ENCODE measurements at regions not wholly inside any gene's neighbourhood (a gene's known extent, or its start where the extent isn't known, plus 50 kb on each side); places are given as distances from the start of the nearest gene placed in this dataset.

- Histone ChIP-seq H3K36me3 (ENCODE audit: control insufficient read depth in 1 of 2, insufficient read depth in 2 of 2, low read length in 2 of 2) (no peaks in the 10 kb centered on the region), H3K9me3 (ENCODE audit: control insufficient read depth in 1 of 2, low read length in 2 of 2) (no peaks in the 10 kb centered on the region), H3K27ac (ENCODE audit: low read length) (no peak overlapping the region), H3K27me3 (ENCODE audit: low read depth, low read length) (no peaks in the 10 kb centered on the region), H3K4me3 (ENCODE audit: low read depth in 1 of 2, low read length in 2 of 2) (no peak overlapping the region), H3K4me1 (ENCODE audit: control insufficient read depth in 1 of 2, insufficient read depth in 2 of 2, low read length in 2 of 2) (peaks cover 0 to 15% of the 10 kb centered on the region in 2 donors)
These were observed 79.0 kb upstream of the HABP2 start for GRCh38 chr10:113473851-113474250.

- Histone ChIP-seq H3K36me3 (ENCODE audit: control insufficient read depth in 1 of 2, insufficient read depth in 2 of 2, low read length in 2 of 2) (no peaks in the 10 kb centered on the region), H3K4me1 (ENCODE audit: control insufficient read depth in 1 of 2, insufficient read depth in 2 of 2, low read length in 2 of 2) (peaks cover 0 to 15% of the 10 kb centered on the region in 2 donors), H3K9me3 (ENCODE audit: control insufficient read depth in 1 of 2, low read length in 2 of 2) (peaks cover 5% of the 10 kb centered on the region in 2 donors), H3K27me3 (ENCODE audit: low read depth, low read length) (no peaks in the 10 kb centered on the region), H3K4me3 (ENCODE audit: low read depth in 1 of 2, low read length in 2 of 2) (no peak overlapping the region), H3K27ac (ENCODE audit: low read length) (no peak overlapping the region)
These were observed 78.1 kb upstream of the HABP2 start for GRCh38 chr10:113474752-113475151.

DNA sequence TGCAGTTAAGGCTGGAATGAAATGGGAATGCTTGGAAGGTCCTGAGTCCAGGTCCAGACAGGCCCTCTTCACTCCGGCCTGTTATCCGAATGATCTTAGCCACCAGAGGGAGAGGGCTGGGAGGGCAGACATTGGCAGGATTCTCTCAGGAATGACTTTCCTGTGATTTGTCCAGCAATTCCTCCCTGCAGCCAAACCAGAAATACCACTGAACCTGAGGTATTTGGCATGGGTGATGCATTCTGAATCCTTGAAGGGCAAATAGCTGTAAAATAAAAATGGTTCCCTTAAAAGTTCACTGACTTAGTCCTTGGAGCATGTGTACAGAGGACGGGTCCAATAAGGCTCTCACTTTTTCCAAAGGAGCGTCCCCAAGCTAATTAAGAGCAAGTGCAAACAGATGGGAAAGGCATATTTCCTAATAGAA lies 77.5 kb upstream of the HABP2 start:
- no peaks in the 10 kb centered on the region for H3K27me3 ChIP-seq (ENCODE audit: low read depth, low read length)
- H3K4me1 ChIP-seq (ENCODE audit: control insufficient read depth in 1 of 2, insufficient read depth in 2 of 2, low read length in 2 of 2), result peaks cover 0 to 15% of the 10 kb centered on the region in 2 donors
- H3K27ac ChIP-seq (ENCODE audit: low read length), result no peak overlapping the region
- H3K4me3 ChIP-seq (ENCODE audit: low read depth in 1 of 2, low read length in 2 of 2), result no peak overlapping the region
- H3K36me3 ChIP-seq (ENCODE audit: control insufficient read depth in 1 of 2, insufficient read depth in 2 of 2, low read length in 2 of 2), result no peaks in the 10 kb centered on the region
- peaks cover 10 to 11% of the 10 kb centered on the region in 2 donors for H3K9me3 ChIP-seq (ENCODE audit: control insufficient read depth in 1 of 2, low read length in 2 of 2)

DNA sequence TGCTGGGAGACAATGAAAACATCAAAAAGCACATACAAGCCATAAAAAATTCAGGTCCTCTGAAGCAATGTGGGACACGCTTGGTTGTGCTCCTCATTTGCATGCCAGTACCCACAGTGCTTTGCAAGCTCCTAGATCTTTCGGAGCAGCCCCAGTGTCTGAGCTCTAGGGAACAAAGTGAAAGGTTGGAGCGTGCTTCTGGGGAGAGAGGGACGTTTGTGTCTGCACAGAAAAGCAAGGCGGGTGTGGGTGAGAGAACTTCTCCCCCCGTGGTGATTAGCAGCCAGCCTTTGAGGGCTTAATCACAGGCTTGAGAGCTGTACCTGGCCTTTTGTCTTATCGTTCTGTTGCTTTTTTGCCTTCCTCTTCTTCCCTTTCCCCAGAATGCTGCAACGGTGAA lies 76.7 kb upstream of the HABP2 start:
- no peaks in the 10 kb centered on the region for H3K36me3 ChIP-seq (ENCODE audit: control insufficient read depth in 1 of 2, insufficient read depth in 2 of 2, low read length in 2 of 2)
- no peaks in the 10 kb centered on the region for H3K27me3 ChIP-seq (ENCODE audit: low read depth, low read length)
- no peak overlapping the region for H3K4me3 ChIP-seq (ENCODE audit: low read depth in 1 of 2, low read length in 2 of 2)
- peaks cover 11 to 15% of the 10 kb centered on the region in 2 donors for H3K9me3 ChIP-seq (ENCODE audit: control insufficient read depth in 1 of 2, low read length in 2 of 2)
- no peak overlapping the region for H3K27ac ChIP-seq (ENCODE audit: low read length)
- peaks cover 0 to 15% of the 10 kb centered on the region in 2 donors for H3K4me1 ChIP-seq (ENCODE audit: control insufficient read depth in 1 of 2, insufficient read depth in 2 of 2, low read length in 2 of 2)

DNA sequence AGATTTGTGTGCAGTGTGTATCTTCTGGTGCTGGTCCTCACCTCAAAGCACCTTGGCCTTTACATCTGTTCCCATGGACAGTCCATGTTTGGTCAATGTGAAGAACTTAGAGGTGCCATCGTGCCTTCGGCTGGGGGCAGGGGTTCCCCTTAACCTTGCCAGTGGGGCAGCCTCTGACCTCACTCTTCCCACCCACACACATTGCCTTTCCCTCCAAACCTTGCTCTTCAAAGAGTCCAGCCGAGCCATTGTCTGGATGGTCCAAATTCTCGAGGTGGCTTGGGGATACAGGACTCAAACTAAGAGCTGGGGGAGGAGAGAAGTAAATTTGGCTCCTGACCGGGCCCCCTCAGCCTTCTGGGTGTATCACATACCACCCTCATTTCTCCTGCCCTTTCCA lies 76.2 kb upstream of the HABP2 start:
- H3K27ac ChIP-seq (ENCODE audit: low read length), result no peak overlapping the region
- H3K4me3 ChIP-seq (ENCODE audit: low read depth in 1 of 2, low read length in 2 of 2), result no peak overlapping the region
- H3K4me1 ChIP-seq (ENCODE audit: control insufficient read depth in 1 of 2, insufficient read depth in 2 of 2, low read length in 2 of 2), result peaks cover 0 to 15% of the 10 kb centered on the region in 2 donors
- no peaks in the 10 kb centered on the region for H3K36me3 ChIP-seq (ENCODE audit: control insufficient read depth in 1 of 2, insufficient read depth in 2 of 2, low read length in 2 of 2)
- peaks cover 11 to 19% of the 10 kb centered on the region in 2 donors for H3K9me3 ChIP-seq (ENCODE audit: control insufficient read depth in 1 of 2, low read length in 2 of 2)
- no peaks in the 10 kb centered on the region for H3K27me3 ChIP-seq (ENCODE audit: low read depth, low read length)

GRCh38 chr10:113477451-113477850 lies 75.4 kb upstream of the HABP2 start:
- peaks cover 11 to 19% of the 10 kb centered on the region in 2 donors for H3K9me3 ChIP-seq (ENCODE audit: control insufficient read depth in 1 of 2, low read length in 2 of 2)
- no peaks in the 10 kb centered on the region for H3K36me3 ChIP-seq (ENCODE audit: control insufficient read depth in 1 of 2, insufficient read depth in 2 of 2, low read length in 2 of 2)
- H3K4me1 ChIP-seq (ENCODE audit: control insufficient read depth in 1 of 2, insufficient read depth in 2 of 2, low read length in 2 of 2), result peaks cover 0 to 15% of the 10 kb centered on the region in 2 donors
- no peak overlapping the region for H3K4me3 ChIP-seq (ENCODE audit: low read depth in 1 of 2, low read length in 2 of 2)
- H3K27me3 ChIP-seq (ENCODE audit: low read depth, low read length), result no peaks in the 10 kb centered on the region
- no peak overlapping the region for H3K27ac ChIP-seq (ENCODE audit: low read length)

DNA sequence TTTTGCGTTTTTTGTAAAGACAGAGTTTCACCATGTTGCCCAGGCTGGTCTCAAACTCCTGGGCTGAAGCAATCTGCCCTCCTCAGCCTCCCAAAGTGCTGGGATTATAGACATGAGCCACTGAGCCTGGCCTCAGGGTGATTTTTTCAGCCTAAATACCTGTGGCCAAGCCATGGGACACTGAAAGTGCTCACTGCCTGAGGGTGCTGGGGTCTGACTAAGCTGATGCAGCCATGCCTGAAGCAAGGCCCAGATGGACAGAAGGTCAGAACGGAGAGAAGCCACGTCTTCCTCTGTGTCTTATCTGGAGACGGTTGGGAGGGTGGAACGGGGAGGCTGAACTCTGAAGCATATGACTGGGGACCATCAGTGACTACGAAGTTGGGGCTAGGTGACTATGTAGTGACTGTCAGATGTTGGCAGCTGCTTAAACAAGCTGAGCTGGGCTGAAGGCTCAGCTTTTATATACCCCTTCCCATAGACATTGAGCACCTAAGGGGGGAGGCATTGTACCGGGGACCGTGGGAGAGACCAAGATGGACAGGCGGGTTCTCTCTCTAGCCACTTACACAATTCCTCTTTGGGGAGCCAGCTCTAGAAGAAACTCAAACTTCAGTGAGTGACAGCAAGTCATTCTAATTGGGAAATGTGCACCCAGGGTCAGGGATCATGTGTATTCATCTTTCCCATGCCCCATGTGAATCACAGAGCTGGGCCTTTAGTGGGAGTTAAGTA lies 73.3 kb upstream of the HABP2 start:
- no peaks in the 10 kb centered on the region for H3K36me3 ChIP-seq (ENCODE audit: control insufficient read depth in 1 of 2, insufficient read depth in 2 of 2, low read length in 2 of 2)
- H3K4me3 ChIP-seq (ENCODE audit: low read depth in 1 of 2, low read length in 2 of 2), result no peak overlapping the region
- H3K9me3 ChIP-seq (ENCODE audit: control insufficient read depth in 1 of 2, low read length in 2 of 2), result peaks cover 11 to 19% of the 10 kb centered on the region in 2 donors
- no peaks in the 10 kb centered on the region for H3K27me3 ChIP-seq (ENCODE audit: low read depth, low read length)
- H3K27ac ChIP-seq (ENCODE audit: low read length), result no peak overlapping the region
- peaks cover 0 to 11% of the 10 kb centered on the region in 2 donors for H3K4me1 ChIP-seq (ENCODE audit: control insufficient read depth in 1 of 2, insufficient read depth in 2 of 2, low read length in 2 of 2)

- no peaks in the 10 kb centered on the region for H3K27me3 ChIP-seq (ENCODE audit: low read depth, low read length)
- H3K36me3 ChIP-seq (ENCODE audit: control insufficient read depth in 1 of 2, insufficient read depth in 2 of 2, low read length in 2 of 2), result no peaks in the 10 kb centered on the region
- H3K4me3 ChIP-seq (ENCODE audit: low read depth in 1 of 2, low read length in 2 of 2), result no peak overlapping the region
- H3K27ac ChIP-seq (ENCODE audit: low read length), result no peak overlapping the region
- peaks cover 0 to 6% of the 10 kb centered on the region in 2 donors for H3K4me1 ChIP-seq (ENCODE audit: control insufficient read depth in 1 of 2, insufficient read depth in 2 of 2, low read length in 2 of 2)
- peaks cover 11 to 19% of the 10 kb centered on the region in 2 donors for H3K9me3 ChIP-seq (ENCODE audit: control insufficient read depth in 1 of 2, low read length in 2 of 2)
These were observed 72.8 kb upstream of the HABP2 start for GRCh38 chr10:113480081-113480360.

GRCh38 chr10:113480851-113481502 lies 71.9 kb upstream of the HABP2 start:
- Histone ChIP-seq H3K27me3 (ENCODE audit: low read depth, low read length) (no peaks in the 10 kb centered on the region), H3K4me3 (ENCODE audit: low read depth in 1 of 2, low read length in 2 of 2) (no peak overlapping the region), H3K36me3 (ENCODE audit: control insufficient read depth in 1 of 2, insufficient read depth in 2 of 2, low read length in 2 of 2) (no peaks in the 10 kb centered on the region), H3K4me1 (ENCODE audit: control insufficient read depth in 1 of 2, insufficient read depth in 2 of 2, low read length in 2 of 2) (no peaks in the 10 kb centered on the region), H3K27ac (ENCODE audit: low read length) (no peak overlapping the region), H3K9me3 (ENCODE audit: control insufficient read depth in 1 of 2, low read length in 2 of 2) (peaks cover 11 to 19% of the 10 kb centered on the region in 2 donors)

- no peaks in the 10 kb centered on the region for H3K27me3 ChIP-seq (ENCODE audit: low read depth, low read length)
- H3K4me3 ChIP-seq (ENCODE audit: low read depth in 1 of 2, low read length in 2 of 2), result no peak overlapping the region
- H3K4me1 ChIP-seq (ENCODE audit: control insufficient read depth in 1 of 2, insufficient read depth in 2 of 2, low read length in 2 of 2), result no peaks in the 10 kb centered on the region
- no peaks in the 10 kb centered on the region for H3K36me3 ChIP-seq (ENCODE audit: control insufficient read depth in 1 of 2, insufficient read depth in 2 of 2, low read length in 2 of 2)
- peaks cover 9 to 17% of the 10 kb centered on the region in 2 donors for H3K9me3 ChIP-seq (ENCODE audit: control insufficient read depth in 1 of 2, low read length in 2 of 2)
- H3K27ac ChIP-seq (ENCODE audit: low read length), result no peak overlapping the region
These were observed 68.4 kb upstream of the HABP2 start for GRCh38 chr10:113484487-113484886.

DNA sequence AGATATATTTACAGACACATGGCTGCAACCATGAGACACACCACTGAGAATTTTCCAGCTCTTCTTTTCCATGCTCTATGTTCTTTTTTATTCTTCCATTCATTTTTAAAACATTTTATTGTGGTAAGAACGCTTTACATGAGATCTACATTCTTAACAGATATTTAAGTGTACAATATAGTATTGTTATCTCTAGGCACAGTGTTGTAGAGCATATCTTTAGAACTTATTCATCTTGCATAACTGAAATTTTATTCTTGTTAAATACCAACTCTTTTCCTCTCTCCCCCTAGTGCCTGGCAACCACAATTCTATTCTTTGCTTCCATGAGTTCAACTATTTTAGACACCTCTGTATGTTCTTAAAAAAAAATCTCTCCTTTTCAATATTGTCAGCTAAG lies 67.1 kb upstream of the HABP2 start:
- peaks cover 0 to 5% of the 10 kb centered on the region in 2 donors for H3K9me3 ChIP-seq (ENCODE audit: control insufficient read depth in 1 of 2, low read length in 2 of 2)
- H3K27me3 ChIP-seq (ENCODE audit: low read depth, low read length), result no peaks in the 10 kb centered on the region
- no peak overlapping the region for H3K27ac ChIP-seq (ENCODE audit: low read length)
- H3K36me3 ChIP-seq (ENCODE audit: control insufficient read depth in 1 of 2, insufficient read depth in 2 of 2, low read length in 2 of 2), result no peaks in the 10 kb centered on the region
- no peak overlapping the region for H3K4me3 ChIP-seq (ENCODE audit: low read depth in 1 of 2, low read length in 2 of 2)
- no peaks in the 10 kb centered on the region for H3K4me1 ChIP-seq (ENCODE audit: control insufficient read depth in 1 of 2, insufficient read depth in 2 of 2, low read length in 2 of 2)
